Bronchial epithelial cell (primary cell): ENCODE measurements at regions not wholly inside any gene's neighbourhood (a gene's known extent, or its start where the extent isn't known, plus 50 kb on each side); places are given as distances from the start of the nearest gene placed in this dataset.

Experiments
- DNase-seq: peaks from one replicate; pipeline ENCODE4 v3.0.0-alpha.2; 2010; ENCODE audit warnings: low read depth
- FAIRE-seq: peaks from 2 replicates; lab custom pipeline; 2011; peaks lifted over from hg19 to GRCh38; lab: Jason Lieb, UNC
- H3K27me3 ChIP-seq: 2 replicates; pipeline ENCODE4 v1.5.1; 2011; ENCODE audit warnings: low read length; ENCODE audit not compliant: control insufficient read depth, insufficient read depth
- H3K36me3 ChIP-seq: 2 replicates; pipeline ENCODE4 v1.5.1; 2011; ENCODE audit warnings: low read length; ENCODE audit not compliant: control insufficient read depth, insufficient read depth
- H3K4me3 ChIP-seq: 2 replicates; pipeline ENCODE4 v1.5.1; 2011; ENCODE audit warnings: mild to moderate bottlenecking, low read depth, low read length, control low read depth
- TF ChIP-seq, protein P1 (sequence below): IDR thresholded peaks from 2 replicates; pipeline ENCODE4 v1.5.1; 2011; ENCODE audit warnings: mild to moderate bottlenecking, moderate library complexity, low read length, control low read depth, inconsistent platforms; ENCODE audit not compliant: insufficient read depth, severe bottlenecking

GRCh38 chr4:81881855-81882621 is 410.3 kb upstream of the RASGEF1B start:
- Histone ChIP-seq H3K4me3 (no peak overlapping the region), H3K36me3 (no peaks in the 10 kb centered on the region), H3K27me3 (no peaks in the 10 kb centered on the region)
- DNase-seq (no peak), FAIRE-seq (no peak)
- TF ChIP-seq, protein P1, sequence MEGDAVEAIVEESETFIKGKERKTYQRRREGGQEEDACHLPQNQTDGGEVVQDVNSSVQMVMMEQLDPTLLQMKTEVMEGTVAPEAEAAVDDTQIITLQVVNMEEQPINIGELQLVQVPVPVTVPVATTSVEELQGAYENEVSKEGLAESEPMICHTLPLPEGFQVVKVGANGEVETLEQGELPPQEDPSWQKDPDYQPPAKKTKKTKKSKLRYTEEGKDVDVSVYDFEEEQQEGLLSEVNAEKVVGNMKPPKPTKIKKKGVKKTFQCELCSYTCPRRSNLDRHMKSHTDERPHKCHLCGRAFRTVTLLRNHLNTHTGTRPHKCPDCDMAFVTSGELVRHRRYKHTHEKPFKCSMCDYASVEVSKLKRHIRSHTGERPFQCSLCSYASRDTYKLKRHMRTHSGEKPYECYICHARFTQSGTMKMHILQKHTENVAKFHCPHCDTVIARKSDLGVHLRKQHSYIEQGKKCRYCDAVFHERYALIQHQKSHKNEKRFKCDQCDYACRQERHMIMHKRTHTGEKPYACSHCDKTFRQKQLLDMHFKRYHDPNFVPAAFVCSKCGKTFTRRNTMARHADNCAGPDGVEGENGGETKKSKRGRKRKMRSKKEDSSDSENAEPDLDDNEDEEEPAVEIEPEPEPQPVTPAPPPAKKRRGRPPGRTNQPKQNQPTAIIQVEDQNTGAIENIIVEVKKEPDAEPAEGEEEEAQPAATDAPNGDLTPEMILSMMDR, result no peak

GRCh38 chr4:81876106-81876505 is 404.4 kb upstream of the RASGEF1B start:
- Histone ChIP-seq H3K36me3 (no peaks in the 10 kb centered on the region), H3K27me3 (no peaks in the 10 kb centered on the region), H3K4me3 (no peak overlapping the region)
- FAIRE-seq, result no peak
- DNase-seq, result no peak
- TF ChIP-seq, protein P1, result no peak

- H3K27me3 ChIP-seq, result no peaks in the 10 kb centered on the region
- TF ChIP-seq, protein P1, result no peak
- DNase-seq (no peak), FAIRE-seq (no peak)
- no peak overlapping the region for H3K4me3 ChIP-seq
- H3K36me3 ChIP-seq, result no peaks in the 10 kb centered on the region
Measured at GRCh38 chr4:81874661-81875515, 403.2 kb upstream of the RASGEF1B start.

GRCh38 chr4:81870275-81870674 is 398.6 kb upstream of the RASGEF1B start:
- no peaks in the 10 kb centered on the region for H3K27me3 ChIP-seq
- H3K36me3 ChIP-seq, result no peaks in the 10 kb centered on the region
- TF ChIP-seq, protein P1, result no peak
- DNase-seq (no peak), FAIRE-seq (no peak)
- H3K4me3 ChIP-seq, result no peak overlapping the region

- no peaks in the 10 kb centered on the region for H3K27me3 ChIP-seq
- DNase-seq, result no peak
- no peak overlapping the region for H3K4me3 ChIP-seq
- FAIRE-seq, result no peak
- TF ChIP-seq, protein P1, result no peak
- H3K36me3 ChIP-seq, result no peaks in the 10 kb centered on the region
Measured at GRCh38 chr4:81860111-81860510, 388.4 kb upstream of the RASGEF1B start.
